ENCODE measurements at regions not wholly inside any gene's neighbourhood (a gene's known extent, or its start where the extent isn't known, plus 50 kb on each side); places are given as distances from the start of the nearest gene placed in this dataset.

DNA sequence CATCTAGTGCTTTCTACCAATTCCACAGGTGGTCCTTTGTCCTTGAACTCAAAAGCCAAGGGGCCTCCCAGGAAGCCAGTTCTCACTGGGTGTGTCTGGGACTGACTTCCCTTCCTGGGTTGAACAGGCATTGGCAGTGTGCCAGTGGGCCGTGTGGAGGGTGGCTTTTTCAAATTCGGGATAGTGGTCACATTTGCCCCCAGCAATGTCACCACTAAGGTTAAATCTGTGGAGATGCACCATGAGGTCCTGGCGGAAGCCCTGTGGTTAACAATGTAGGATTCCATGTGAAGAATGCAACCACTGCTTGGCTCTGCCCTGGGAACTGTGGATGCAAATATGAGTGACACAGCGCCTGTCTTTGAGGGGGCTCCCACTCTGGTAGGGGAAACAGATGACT, 53.2 kb upstream of the MTNR1B start:
- Histone ChIP-seq H3K4me3 (ENCODE audit: low read length) (no peak overlapping the region), H3K9me3 (ENCODE audit: control insufficient read depth, insufficient read depth, low read length) (no peaks in the 10 kb centered on the region), H3K27me3 (ENCODE audit: control insufficient read depth, insufficient read depth, low read length) (no peaks in the 10 kb centered on the region), H3K27ac (ENCODE audit: low read length) (no peak overlapping the region), H3K4me1 (ENCODE audit: control insufficient read depth, insufficient read depth, low read length) (no peaks in the 10 kb centered on the region), H3K36me3 (ENCODE audit: control insufficient read depth, insufficient read depth, low read length) (no peaks in the 10 kb centered on the region)
- no peak for TF ChIP-seq CTCF (IDR thresholded peaks at IDR 0.05)
- Mint-ChIP-seq H3K36me3 (no peaks in the 10 kb centered on the region), H3K27me3 (ENCODE audit: low read depth in 2 of 2) (no peaks in the 10 kb centered on the region), H3K4me1 (no peaks in the 10 kb centered on the region), H3K9me3 (peaks cover 0 to 2% of the 10 kb centered on the region in 2 donors), H3K27ac (no peak overlapping the region), H3K4me3 (no peak overlapping the region)
- intact Hi-C loops (cut with micrococcal nuclease): no loop called here
- ATAC-seq: no peak
- 67% methylated on average over 4 of the region's 4 CpGs for WGBS (ENCODE audit: insufficient coverage)
- DNase-seq: no peak

DNA sequence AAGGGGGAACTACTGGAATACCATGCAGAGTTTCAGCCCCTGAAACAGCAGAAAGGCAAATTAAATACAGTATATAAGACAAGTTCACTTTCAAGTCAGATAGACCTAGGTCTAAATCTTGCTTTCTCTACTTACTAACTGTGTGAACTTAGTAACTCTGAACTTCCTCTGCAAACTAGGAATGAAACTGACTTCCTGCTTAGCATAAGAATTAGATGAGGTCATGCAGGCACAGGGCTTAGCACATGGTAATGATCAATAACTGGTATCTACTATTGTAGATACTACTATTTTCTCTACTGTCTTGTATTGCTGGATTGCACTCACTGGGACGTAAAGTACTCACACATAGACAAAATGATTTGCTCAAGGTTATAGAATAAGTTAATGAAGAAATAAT, 51.5 kb upstream of the MTNR1B start:
- Mint-ChIP-seq H3K4me1 (no peaks in the 10 kb centered on the region), H3K36me3 (no peaks in the 10 kb centered on the region), H3K4me3 (no peak overlapping the region), H3K27ac (no peak overlapping the region), H3K9me3 (peaks cover 0 to 4% of the 10 kb centered on the region in 2 donors), H3K27me3 (ENCODE audit: low read depth in 2 of 2) (no peaks in the 10 kb centered on the region)
- DNase-seq: no peak
- WGBS (ENCODE audit: insufficient coverage): no CpG with 5 or more reads among the region's 1 CpG
- Histone ChIP-seq H3K4me3 (ENCODE audit: low read length) (no peak overlapping the region), H3K27me3 (ENCODE audit: control insufficient read depth, insufficient read depth, low read length) (no peaks in the 10 kb centered on the region), H3K27ac (ENCODE audit: low read length) (no peak overlapping the region), H3K36me3 (ENCODE audit: control insufficient read depth, insufficient read depth, low read length) (no peaks in the 10 kb centered on the region), H3K9me3 (ENCODE audit: control insufficient read depth, insufficient read depth, low read length) (no peaks in the 10 kb centered on the region), H3K4me1 (ENCODE audit: control insufficient read depth, insufficient read depth, low read length) (no peaks in the 10 kb centered on the region)
- no peak for ATAC-seq
- TF ChIP-seq CTCF (IDR thresholded peaks at IDR 0.05): no peak
- intact Hi-C loops (cut with micrococcal nuclease): no loop called here

GRCh38 chr11:92919048-92919447, 50.4 kb upstream of the MTNR1B start:
- H3K27me3 Mint-ChIP-seq (ENCODE audit: low read depth in 2 of 2): no peaks in the 10 kb centered on the region
- Histone ChIP-seq H3K4me3 (ENCODE audit: low read length) (no peak overlapping the region), H3K36me3 (ENCODE audit: control insufficient read depth, insufficient read depth, low read length) (no peaks in the 10 kb centered on the region), H3K27me3 (ENCODE audit: control insufficient read depth, insufficient read depth, low read length) (no peaks in the 10 kb centered on the region), H3K4me1 (ENCODE audit: control insufficient read depth, insufficient read depth, low read length) (no peaks in the 10 kb centered on the region), H3K9me3 (ENCODE audit: control insufficient read depth, insufficient read depth, low read length) (no peaks in the 10 kb centered on the region), H3K27ac (ENCODE audit: low read length) (no peak overlapping the region)
- no peak overlapping the region for H3K4me3 Mint-ChIP-seq
- no peaks in the 10 kb centered on the region for H3K4me1 Mint-ChIP-seq
- no peak for TF ChIP-seq CTCF (IDR thresholded peaks at IDR 0.05)
- ATAC-seq (no peak), DNase-seq (no peak)
- no peak overlapping the region for H3K27ac Mint-ChIP-seq
- intact Hi-C loops (cut with micrococcal nuclease): no loop called here
- H3K36me3 Mint-ChIP-seq: no peaks in the 10 kb centered on the region
- peaks cover 0 to 4% of the 10 kb centered on the region in 2 donors for H3K9me3 Mint-ChIP-seq
